HepG2 (cell line): ENCODE measurements at regions not wholly inside any gene's neighbourhood (a gene's known extent, or its start where the extent isn't known, plus 50 kb on each side); places are given as distances from the start of the nearest gene placed in this dataset.

Experiments used
- ATAC-seq: fragments of 200-7000 bp; cut with Tn5 transposase; 3 replicates; pipeline ENCODE4 v1.9.1; 2020; ENCODE audit warnings: mild to moderate bottlenecking, moderate library complexity
- BruUV-seq: library from RNA; stranded (reverse); fragments of 400-500 nt; replicated peaks from 2 replicates; lab custom pipeline; 2021; lab: Mats Ljungman, UMichigan
- CTCF ChIA-PET: fragments of 300-600 bp; formaldehyde crosslinking; extraction: SDS; loops from one replicate; lab custom pipeline; 2021; ENCODE audit warnings: low total read pairs, inconsistent platforms, low intra/inter-chr PET ratio; lab: Yijun Ruan, JAX
- POLR2A ChIA-PET: fragments of 350-600 bp; sonication (Branson Sonifier 250); formaldehyde crosslinking; loops from one replicate; lab custom pipeline; 2020; ENCODE audit warnings: antibody characterized with exemption, inconsistent platforms; lab: Yijun Ruan, JAX
- DNase-seq: peaks from one replicate; pipeline ENCODE4 v3.0.0-alpha.2; 2015; ENCODE audit warnings: low spot score
- FAIRE-seq: peaks from 3 replicates; lab custom pipeline; 2011; peaks lifted over from hg19 to GRCh38; lab: Jason Lieb, UNC
- H2AFZ ChIP-seq: one replicate; pipeline ENCODE4 v1.6.1; 2011; ENCODE audit warnings: low read length, inconsistent platforms
- H3K27ac ChIP-seq: fragments of 300-600 bp; 3 replicates; pipeline ENCODE4 v1.8.0; 2011; ENCODE audit warnings: mixed run types, mild to moderate bottlenecking, mixed read lengths, low read length, inconsistent platforms; ENCODE audit not compliant: insufficient read depth; ENCODE audit errors: extremely low read length
- H3K27me3 ChIP-seq, 2 experiments: fragments of 200-600 bp in 1 of 2; 2 replicates in 1 of 2; 3 replicates in 1 of 2; pipeline versions ENCODE4 v1.6.0 to v1.8.0; 2011; ENCODE audit warnings: low read length in 2 of 2, mild to moderate bottlenecking in 2 of 2, moderate library complexity in 2 of 2, inconsistent platforms in 1 of 2; ENCODE audit not compliant: insufficient read depth in 2 of 2, control insufficient read depth in 1 of 2
- H3K36me3 ChIP-seq, 2 experiments: fragments of 200-600 bp in 1 of 2; replicated peaks in 1 of 2; 2 replicates in 1 of 2; 3 replicates in 1 of 2; pipeline versions ENCODE4 v1.5.1 to v1.8.0; 2011; ENCODE audit warnings: low read length in 2 of 2, inconsistent platforms in 1 of 2; ENCODE audit not compliant: insufficient read depth in 2 of 2, control insufficient read depth in 1 of 2
- H3K4me1 ChIP-seq: 2 replicates; pipeline ENCODE4 v1.5.1; 2012; ENCODE audit warnings: low read length, inconsistent platforms; ENCODE audit not compliant: insufficient read depth
- H3K4me2 ChIP-seq: 2 replicates; pipeline ENCODE4 v1.6.0; 2011; ENCODE audit warnings: low read depth, low read length, inconsistent platforms
- H3K4me3 ChIP-seq, 3 experiments: fragments of 200-600 bp in 1 of 3; sonication (generic), shearing (Covaris generic) in 1 of 3; replicated peaks in 1 of 3; 2 replicates each; pipeline ENCODE4 v1.5.1; 2011 to 2016; ENCODE audit warnings: low read length in 3 of 3, inconsistent platforms in 2 of 3, low read depth in 2 of 3, mild to moderate bottlenecking in 2 of 3, control low read depth in 1 of 3, mixed read lengths in 1 of 3; ENCODE audit not compliant: insufficient read depth in 1 of 3
- H3K79me2 ChIP-seq: one replicate; pipeline ENCODE4 v1.6.1; 2011; ENCODE audit warnings: low read length, inconsistent platforms; ENCODE audit not compliant: insufficient read depth
- H3K9ac ChIP-seq: 2 replicates; pipeline ENCODE4 v1.6.0; 2011; ENCODE audit warnings: mild to moderate bottlenecking, low read depth, low read length, inconsistent platforms; ENCODE audit not compliant: insufficient read depth
- H3K9me3 ChIP-seq: 2 replicates; pipeline ENCODE4 v1.5.1; 2012; ENCODE audit warnings: mild to moderate bottlenecking, low read length
- H4K20me1 ChIP-seq: 2 replicates; pipeline ENCODE4 v1.6.0; 2011; ENCODE audit warnings: inconsistent platforms, mild to moderate bottlenecking, low read length, moderate library complexity; ENCODE audit not compliant: insufficient read depth
- CEBPZ ChIP-seq: IDR thresholded peaks from 2 replicates; pipeline ENCODE4 v1.6.1; 2012; ENCODE audit warnings: low read length, improper control_type of control experiment
- CHCHD3 ChIP-seq: sonication (generic); formaldehyde crosslinking; IDR thresholded peaks from 2 replicates; pipeline ENCODE4 v1.8.0; 2022; ENCODE audit warnings: mild to moderate bottlenecking, missing genetic modification reagents, moderate library complexity
- NONO ChIP-seq, 2 experiments: fragments of 450-650 bp in 1 of 2; sonication (generic) in 1 of 2; formaldehyde crosslinking in 1 of 2; IDR thresholded peaks in 1 of 2; conservative IDR thresholded peaks in 1 of 2; 2 replicates each; pipeline versions ENCODE4 v1.6.1 to v1.8.0; 2017 to 2022; ENCODE audit warnings: mild to moderate bottlenecking in 1 of 2, missing genetic modification reagents in 1 of 2, moderate library complexity in 1 of 2
- TAF1 ChIP-seq: sonication (generic); formaldehyde crosslinking; IDR thresholded peaks from 2 replicates; pipeline ENCODE4 v1.4.0; 2020; ENCODE audit warnings: missing genetic modification reagents
- ZNF251 ChIP-seq: sonication (generic); formaldehyde crosslinking; IDR thresholded peaks from 2 replicates; pipeline ENCODE4 v1.9.0; 2021; ENCODE audit warnings: mild to moderate bottlenecking, missing genetic modification reagents
- WGBS: methylation state at CpG from one replicate; pipeline ENCODE4 v1.1.6; 2017; ENCODE audit warnings: low lambda C conversion rate; 5-methylcytosine and 5-hydroxymethylcytosine counted together
- in situ Hi-C: cut with HindIII; loops from 2 replicates; pipeline ENCODE4 v1.10.0; 2017; ENCODE audit warnings: low pct_unique_long_range_greater_than_20kb; ENCODE audit not compliant: extremely low pct_ligation_motif_present
- intact Hi-C: fragments of 100-400 bp; cut with micrococcal nuclease; formaldehyde crosslinking; loops from one replicate; pipeline ENCODE4 v1.10.0; 2022; ENCODE audit not compliant: unreplicated experiment
- TF ChIP-seq, protein P1 (sequence below): sonication (generic); formaldehyde crosslinking; conservative IDR thresholded peaks from 2 replicates; pipeline ENCODE4 v1.8.0; 2022; ENCODE audit warnings: low read depth, missing genetic modification reagents

DNA sequence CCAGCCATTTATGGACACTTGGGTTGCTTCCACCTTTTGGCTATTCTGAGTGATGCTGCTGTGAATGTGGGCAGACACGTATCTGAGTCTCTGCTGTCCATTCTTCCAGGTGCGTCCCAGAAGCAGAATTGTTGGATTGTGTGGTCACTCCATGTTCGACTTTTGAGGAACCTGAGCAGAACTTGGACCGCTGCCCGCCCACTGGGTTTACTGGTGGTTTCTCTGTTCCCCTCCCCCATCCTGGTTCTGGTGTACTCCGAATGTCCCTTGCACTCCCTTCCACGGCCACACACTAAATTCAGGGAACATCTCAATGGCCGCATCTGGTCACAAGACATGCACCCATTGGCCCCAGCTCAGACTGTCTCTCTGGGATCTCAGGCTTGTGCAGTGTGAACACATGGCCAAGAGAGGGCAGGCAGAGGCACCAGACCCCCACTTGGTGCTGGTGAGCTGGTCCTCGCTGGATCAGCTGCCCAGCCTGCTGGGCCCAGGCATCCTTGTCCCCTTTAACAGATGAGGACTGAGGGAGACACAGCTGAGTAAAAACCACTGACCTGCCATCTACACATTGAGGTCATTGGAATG, 565.1 kb downstream of the NPHP4 start:
- no peak overlapping the region for H3K4me2 ChIP-seq
- FAIRE-seq, result no peak
- no peak for DNase-seq
- peak; percentile 44; the same call in 2 of the 3 replicates for ATAC-seq
- H3K9me3 ChIP-seq, result no peaks in the 10 kb centered on the region
- POLR2A ChIA-PET, result no interaction called here
- H3K4me1 ChIP-seq, result peaks cover 10% of the 10 kb centered on the region
- H3K27me3 ChIP-seq, result peaks cover 8 to 92% of the 10 kb centered on the region in 2 experiments; a peak in 4 of 5 replicates
- 10% methylated on average over 5 of the region's 9 CpGs for WGBS
- intact Hi-C loops, result no loop called here
- TF ChIP-seq TAF1, result no peak
- TF ChIP-seq NONO (IDR thresholded peaks at IDR 0.05), result no peak
- no peak for TF ChIP-seq NONO (CRISPR knock-in tag; conservative IDR thresholded peaks at IDR 0.05)
- TF ChIP-seq, protein P1, sequence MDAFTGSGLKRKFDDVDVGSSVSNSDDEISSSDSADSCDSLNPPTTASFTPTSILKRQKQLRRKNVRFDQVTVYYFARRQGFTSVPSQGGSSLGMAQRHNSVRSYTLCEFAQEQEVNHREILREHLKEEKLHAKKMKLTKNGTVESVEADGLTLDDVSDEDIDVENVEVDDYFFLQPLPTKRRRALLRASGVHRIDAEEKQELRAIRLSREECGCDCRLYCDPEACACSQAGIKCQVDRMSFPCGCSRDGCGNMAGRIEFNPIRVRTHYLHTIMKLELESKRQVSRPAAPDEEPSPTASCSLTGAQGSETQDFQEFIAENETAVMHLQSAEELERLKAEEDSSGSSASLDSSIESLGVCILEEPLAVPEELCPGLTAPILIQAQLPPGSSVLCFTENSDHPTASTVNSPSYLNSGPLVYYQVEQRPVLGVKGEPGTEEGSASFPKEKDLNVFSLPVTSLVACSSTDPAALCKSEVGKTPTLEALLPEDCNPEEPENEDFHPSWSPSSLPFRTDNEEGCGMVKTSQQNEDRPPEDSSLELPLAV (CRISPR knock-in tag), result no peak
- TF ChIP-seq, all 625 proteins: peak for 0
- Histone ChIP-seq H4K20me1 (no peaks in the 10 kb centered on the region), H3K9ac (no peak overlapping the region), H3K27ac (no peak overlapping the region), H3K4me3 (no peak overlapping the region), H3K36me3 (no peaks in the 10 kb centered on the region), H3K79me2 (no peaks in the 10 kb centered on the region), H2AFZ (no peak overlapping the region)
- in situ Hi-C loops, result no loop called here
- BruUV-seq, result no TSS peak
- CTCF ChIA-PET, result no interaction called here

DNA sequence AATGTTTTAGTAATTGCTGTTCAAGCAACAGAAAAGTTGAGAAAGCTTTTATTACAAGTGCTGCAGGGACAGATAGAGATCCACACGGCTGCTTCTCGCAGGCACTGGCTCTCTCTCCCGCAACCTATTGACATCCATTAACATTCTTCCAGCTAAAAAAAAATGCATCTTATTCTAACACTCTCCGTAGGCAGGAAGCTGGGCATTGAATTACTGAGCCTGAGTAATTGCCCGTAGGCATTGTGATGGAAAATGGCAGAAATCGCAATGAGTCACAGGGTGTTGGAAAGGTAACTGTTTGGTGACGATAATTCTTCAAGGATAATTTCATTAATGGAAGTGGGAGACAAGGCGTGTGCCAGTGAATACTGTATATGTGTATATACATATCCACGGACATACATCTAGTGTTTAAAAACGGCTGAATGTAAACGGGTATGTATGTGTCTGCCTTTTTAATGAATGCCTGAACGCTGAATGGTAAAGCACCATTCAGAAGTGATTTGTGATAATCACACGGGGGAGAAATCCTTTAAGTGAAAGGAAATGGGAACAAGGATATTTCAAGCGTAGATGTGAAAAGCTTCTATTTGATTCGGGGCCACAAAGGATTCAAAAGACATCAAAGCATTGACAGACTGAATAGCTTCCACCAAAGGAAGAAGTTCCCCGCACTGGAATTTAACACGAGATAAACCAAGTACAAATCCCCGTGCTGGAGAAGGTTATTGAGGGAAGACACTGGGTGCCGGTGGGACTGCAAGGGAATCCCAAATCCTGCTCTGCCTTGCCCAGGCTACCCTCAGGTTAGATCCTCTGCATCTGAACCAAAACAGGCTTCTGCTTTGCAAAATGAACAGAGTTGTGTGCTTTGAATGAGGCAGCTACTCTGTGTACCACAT, 567.2 kb downstream of the NPHP4 start:
- Histone ChIP-seq H3K36me3 (no peaks in the 10 kb centered on the region), H3K27me3 (peaks cover 8 to 83% of the 10 kb centered on the region in 2 experiments; a peak in 4 of 5 replicates), H3K4me3 (no peak overlapping the region), H3K79me2 (no peaks in the 10 kb centered on the region), H3K4me2 (no peak overlapping the region), H4K20me1 (no peaks in the 10 kb centered on the region), H3K27ac (no peak overlapping the region), H3K4me1 (no peaks in the 10 kb centered on the region), H3K9ac (no peak overlapping the region), H2AFZ (no peak overlapping the region), H3K9me3 (no peaks in the 10 kb centered on the region)
- intact Hi-C loops (no loop called here), in situ Hi-C loops (no loop called here)
- DNase-seq (no peak), FAIRE-seq (no peak), ATAC-seq (no peak)
- POLR2A ChIA-PET, result no interaction called here
- no TSS peak for BruUV-seq
- 9% methylated on average over 18 of the region's 19 CpGs for WGBS
- CTCF ChIA-PET, result no interaction called here
- no peak for TF ChIP-seq ZNF251 (CRISPR knock-in tag)
- TF ChIP-seq CHCHD3, result no peak
- no peak for TF ChIP-seq CEBPZ
